HepG2 (cell line): ENCODE measurements at regions not wholly inside any gene's neighbourhood (a gene's known extent, or its start where the extent isn't known, plus 50 kb on each side); places are given as distances from the start of the nearest gene placed in this dataset.
A peak's percentile ranks its signal among the peaks of the same experiment; 100 is the strongest.

Source experiments
- ATAC-seq: fragments of 200-7000 bp; cut with Tn5 transposase; 3 replicates; pipeline ENCODE4 v1.9.1; 2020; ENCODE audit warnings: mild to moderate bottlenecking, moderate library complexity
- BruUV-seq: library from RNA; stranded (reverse); fragments of 400-500 nt; replicated peaks from 2 replicates; lab custom pipeline; 2021; lab: Mats Ljungman, UMichigan
- CTCF ChIA-PET: fragments of 300-600 bp; formaldehyde crosslinking; extraction: SDS; loops from one replicate; lab custom pipeline; 2021; ENCODE audit warnings: low total read pairs, inconsistent platforms, low intra/inter-chr PET ratio; lab: Yijun Ruan, JAX
- POLR2A ChIA-PET: fragments of 350-600 bp; sonication (Branson Sonifier 250); formaldehyde crosslinking; loops from one replicate; lab custom pipeline; 2020; ENCODE audit warnings: antibody characterized with exemption, inconsistent platforms; lab: Yijun Ruan, JAX
- DNase-seq: peaks from one replicate; pipeline ENCODE4 v3.0.0-alpha.2; 2015; ENCODE audit warnings: low spot score
- FAIRE-seq: peaks from 3 replicates; lab custom pipeline; 2011; peaks lifted over from hg19 to GRCh38; lab: Jason Lieb, UNC
- H2AFZ ChIP-seq: one replicate; pipeline ENCODE4 v1.6.1; 2011; ENCODE audit warnings: low read length, inconsistent platforms
- H3K27ac ChIP-seq: fragments of 300-600 bp; 3 replicates; pipeline ENCODE4 v1.8.0; 2011; ENCODE audit warnings: mixed run types, mild to moderate bottlenecking, mixed read lengths, low read length, inconsistent platforms; ENCODE audit not compliant: insufficient read depth; ENCODE audit errors: extremely low read length
- H3K27me3 ChIP-seq, 2 experiments: fragments of 200-600 bp in 1 of 2; 2 replicates in 1 of 2; 3 replicates in 1 of 2; pipeline versions ENCODE4 v1.6.0 to v1.8.0; 2011; ENCODE audit warnings: low read length in 2 of 2, mild to moderate bottlenecking in 2 of 2, moderate library complexity in 2 of 2, inconsistent platforms in 1 of 2; ENCODE audit not compliant: insufficient read depth in 2 of 2, control insufficient read depth in 1 of 2
- H3K36me3 ChIP-seq, 2 experiments: fragments of 200-600 bp in 1 of 2; replicated peaks in 1 of 2; 2 replicates in 1 of 2; 3 replicates in 1 of 2; pipeline versions ENCODE4 v1.5.1 to v1.8.0; 2011; ENCODE audit warnings: low read length in 2 of 2, inconsistent platforms in 1 of 2; ENCODE audit not compliant: insufficient read depth in 2 of 2, control insufficient read depth in 1 of 2
- H3K4me1 ChIP-seq: 2 replicates; pipeline ENCODE4 v1.5.1; 2012; ENCODE audit warnings: low read length, inconsistent platforms; ENCODE audit not compliant: insufficient read depth
- H3K4me2 ChIP-seq: 2 replicates; pipeline ENCODE4 v1.6.0; 2011; ENCODE audit warnings: low read depth, low read length, inconsistent platforms
- H3K4me3 ChIP-seq, 3 experiments: fragments of 200-600 bp in 1 of 3; sonication (generic), shearing (Covaris generic) in 1 of 3; replicated peaks in 1 of 3; 2 replicates each; pipeline ENCODE4 v1.5.1; 2011 to 2016; ENCODE audit warnings: low read length in 3 of 3, inconsistent platforms in 2 of 3, low read depth in 2 of 3, mild to moderate bottlenecking in 2 of 3, control low read depth in 1 of 3, mixed read lengths in 1 of 3; ENCODE audit not compliant: insufficient read depth in 1 of 3
- H3K79me2 ChIP-seq: one replicate; pipeline ENCODE4 v1.6.1; 2011; ENCODE audit warnings: low read length, inconsistent platforms; ENCODE audit not compliant: insufficient read depth
- H3K9ac ChIP-seq: 2 replicates; pipeline ENCODE4 v1.6.0; 2011; ENCODE audit warnings: mild to moderate bottlenecking, low read depth, low read length, inconsistent platforms; ENCODE audit not compliant: insufficient read depth
- H3K9me3 ChIP-seq: 2 replicates; pipeline ENCODE4 v1.5.1; 2012; ENCODE audit warnings: mild to moderate bottlenecking, low read length
- H4K20me1 ChIP-seq: 2 replicates; pipeline ENCODE4 v1.6.0; 2011; ENCODE audit warnings: inconsistent platforms, mild to moderate bottlenecking, low read length, moderate library complexity; ENCODE audit not compliant: insufficient read depth
- ATF3 ChIP-seq: sonication (generic); formaldehyde crosslinking; IDR thresholded peaks from 2 replicates; pipeline ENCODE4 v1.4.0; 2020; ENCODE audit warnings: missing genetic modification reagents
- SMC3 ChIP-seq: IDR thresholded peaks from 2 replicates; pipeline ENCODE4 v1.6.1; 2011; ENCODE audit warnings: low read length, improper control_type of control experiment
- ZFP90 ChIP-seq: sonication (generic); formaldehyde crosslinking; IDR thresholded peaks from 2 replicates; pipeline ENCODE4 v1.8.0; 2022; ENCODE audit warnings: missing genetic modification reagents, mild to moderate bottlenecking, inconsistent platforms, borderline replicate concordance
- ZNF260 ChIP-seq: sonication (generic); formaldehyde crosslinking; IDR thresholded peaks from 2 replicates; pipeline ENCODE4 v1.4.0; 2020; ENCODE audit warnings: missing genetic modification reagents, low read depth, mild to moderate bottlenecking, borderline replicate concordance
- ZNF629 ChIP-seq: sonication (generic); formaldehyde crosslinking; conservative IDR thresholded peaks from 2 replicates; pipeline ENCODE4 v1.5.0; 2020; ENCODE audit warnings: missing genetic modification reagents
- ZNF691 ChIP-seq: sonication (generic); formaldehyde crosslinking; IDR thresholded peaks from 2 replicates; pipeline ENCODE4 v1.4.0; 2020; ENCODE audit warnings: missing genetic modification reagents, low read depth, mild to moderate bottlenecking, borderline replicate concordance
- ZNF891 ChIP-seq: sonication (generic); formaldehyde crosslinking; IDR thresholded peaks from 2 replicates; pipeline ENCODE4 v1.5.0; 2020; ENCODE audit warnings: mild to moderate bottlenecking, missing genetic modification reagents
- WGBS: methylation state at CpG from one replicate; pipeline ENCODE4 v1.1.6; 2017; ENCODE audit warnings: low lambda C conversion rate; 5-methylcytosine and 5-hydroxymethylcytosine counted together
- in situ Hi-C: cut with HindIII; loops from 2 replicates; pipeline ENCODE4 v1.10.0; 2017; ENCODE audit warnings: low pct_unique_long_range_greater_than_20kb; ENCODE audit not compliant: extremely low pct_ligation_motif_present
- intact Hi-C: fragments of 100-400 bp; cut with micrococcal nuclease; formaldehyde crosslinking; loops from one replicate; pipeline ENCODE4 v1.10.0; 2022; ENCODE audit not compliant: unreplicated experiment
- TF ChIP-seq, protein P1 (sequence below): IDR thresholded peaks from 2 replicates; pipeline ENCODE4 v1.6.1; 2016; ENCODE audit warnings: missing compliant biosample characterization, missing genetic modification reagents, borderline replicate concordance

GRCh38 chr18:37963837-37964236 is 398.2 kb upstream of the CELF4 start (continued):
- TF ChIP-seq, protein P1, sequence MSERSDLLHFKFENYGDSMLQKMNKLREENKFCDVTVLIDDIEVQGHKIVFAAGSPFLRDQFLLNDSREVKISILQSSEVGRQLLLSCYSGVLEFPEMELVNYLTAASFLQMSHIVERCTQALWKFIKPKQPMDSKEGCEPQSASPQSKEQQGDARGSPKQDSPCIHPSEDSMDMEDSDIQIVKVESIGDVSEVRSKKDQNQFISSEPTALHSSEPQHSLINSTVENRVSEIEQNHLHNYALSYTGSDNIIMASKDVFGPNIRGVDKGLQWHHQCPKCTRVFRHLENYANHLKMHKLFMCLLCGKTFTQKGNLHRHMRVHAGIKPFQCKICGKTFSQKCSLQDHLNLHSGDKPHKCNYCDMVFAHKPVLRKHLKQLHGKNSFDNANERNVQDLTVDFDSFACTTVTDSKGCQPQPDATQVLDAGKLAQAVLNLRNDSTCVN (CRISPR knock-in tag), result no peak
- TF ChIP-seq ZFP90 (CRISPR knock-in tag), result no peak
- no peak for TF ChIP-seq ZNF891
- TF ChIP-seq SMC3, result no peak
- no peak for TF ChIP-seq ZNF260 (CRISPR knock-in tag)
- no peak for TF ChIP-seq ZNF691 (CRISPR knock-in tag)

- no peak overlapping the region for H3K4me2 ChIP-seq
- H3K4me1 ChIP-seq, result no peaks in the 10 kb centered on the region
- FAIRE-seq, result no peak
- no peak overlapping the region for H3K4me3 ChIP-seq
- H3K79me2 ChIP-seq, result no peaks in the 10 kb centered on the region
- WGBS, result 0% methylated on average over 5 of the region's 9 CpGs
- POLR2A ChIA-PET, result no interaction called here
- no peaks in the 10 kb centered on the region for H3K27me3 ChIP-seq
- in situ Hi-C loops, result no loop called here
- no peak for ATAC-seq
- intact Hi-C loops, result no loop called here
- no TSS peak for BruUV-seq
- no peak overlapping the region for H2AFZ ChIP-seq
- TF ChIP-seq ATF3, result no peak
- TF ChIP-seq ZNF629 (CRISPR knock-in tag), result peak; percentile 58
- TF ChIP-seq, all 625 proteins: peak for 1
- Histone ChIP-seq H3K36me3 (no peaks in the 10 kb centered on the region), H3K27ac (no peak overlapping the region), H3K9me3 (no peaks in the 10 kb centered on the region), H4K20me1 (no peaks in the 10 kb centered on the region), H3K9ac (no peak overlapping the region)
- DNase-seq, result no peak
- CTCF ChIA-PET, result no interaction called here
Observed at GRCh38 chr18:37962316-37962966, 396.8 kb upstream of the CELF4 start.
